ENCODE measurements at regions not wholly inside any gene's neighbourhood (a gene's known extent, or its start where the extent isn't known, plus 50 kb on each side); places are given as distances from the start of the nearest gene placed in this dataset.

DNA sequence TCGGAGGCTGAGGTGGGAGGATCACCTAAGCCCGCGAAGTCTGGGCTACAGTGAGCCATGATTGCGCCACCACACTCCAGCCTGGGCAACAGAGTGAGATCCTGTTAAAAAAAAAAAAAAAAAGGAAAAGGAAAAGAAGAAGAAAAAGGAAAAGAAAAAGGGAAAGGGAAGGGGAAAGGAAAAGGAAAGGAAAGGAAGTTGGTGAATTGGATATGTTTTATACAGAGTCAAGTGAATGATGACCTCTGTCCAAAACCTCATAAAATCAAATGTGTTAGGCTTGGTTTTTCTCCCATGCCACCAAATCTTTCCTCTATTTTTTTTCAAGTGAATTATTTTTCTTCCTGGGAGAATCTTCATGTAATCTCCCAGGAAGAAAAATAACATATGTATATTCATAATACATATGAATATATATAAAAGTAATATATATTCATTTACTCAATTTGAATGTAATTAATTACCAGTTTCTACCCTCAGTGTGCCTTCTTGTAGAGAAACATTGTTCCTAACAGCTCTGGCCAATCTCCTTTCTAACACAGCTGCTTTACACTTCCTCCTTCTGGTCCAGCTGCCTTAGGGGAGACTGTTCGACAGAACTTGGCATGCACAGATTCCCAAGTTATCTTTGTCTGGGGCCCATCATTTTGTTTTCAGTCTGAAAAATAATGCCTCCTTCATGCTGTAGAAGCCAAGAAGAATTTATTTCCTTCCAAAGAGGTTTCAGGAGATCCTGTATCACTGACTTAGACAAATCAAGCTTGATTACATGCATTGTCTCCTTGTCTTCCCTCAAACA, 111.9 kb downstream of the CCDC34 start:
- no peak overlapping the region for H3K23ac ChIP-seq (ENCODE audit: low read length)
- peaks cover 2% of the 10 kb centered on the region for H3K79me2 ChIP-seq (ENCODE audit: control insufficient read depth, insufficient read depth, low read length, poor library complexity)
- H3K27ac ChIP-seq (ENCODE audit: low read depth, low read length): no peak overlapping the region
- H2BK120ac ChIP-seq (ENCODE audit: insufficient read depth, low read length, poor library complexity): peak overlapping the region; percentile 53
- no peak overlapping the region for H4K8ac ChIP-seq (ENCODE audit: low read depth, low read length)
- H4K91ac ChIP-seq (ENCODE audit: low read depth, low read length): peak overlapping the region; percentile 35
- H3K14ac ChIP-seq (ENCODE audit: low read length): no peak overlapping the region
- no peak overlapping the region for H4K12ac ChIP-seq (ENCODE audit: low read depth, low read length)
- peak overlapping the region; percentile 79 for H2BK12ac ChIP-seq (ENCODE audit: low read length)
- peaks cover 21% of the 10 kb centered on the region for H3K79me1 ChIP-seq (ENCODE audit: low read length)
- H3K27me3 ChIP-seq (ENCODE audit: insufficient read depth, low read length): no peaks in the 10 kb centered on the region
- H3K4ac ChIP-seq (ENCODE audit: low read depth, low read length): no peak overlapping the region
- H3K4me1 ChIP-seq (ENCODE audit: control insufficient read depth in 1 of 2, insufficient read depth in 2 of 2, low read length in 2 of 2): peaks cover 6 to 19% of the 10 kb centered on the region in 2 experiments
- no peak overlapping the region for H2BK5ac ChIP-seq (ENCODE audit: low read depth, low read length, poor library complexity)
- no peak overlapping the region for H3K4me3 ChIP-seq (ENCODE audit: low read depth, low read length)
- H3K36me3 ChIP-seq (ENCODE audit: control insufficient read depth in 1 of 2, insufficient read depth in 2 of 2, low read length in 2 of 2): no peaks in the 10 kb centered on the region
- no peak overlapping the region for H2AFZ ChIP-seq (ENCODE audit: insufficient read depth, low read length, poor library complexity)
- no peak overlapping the region for H3K18ac ChIP-seq (ENCODE audit: low read length)
- no peak overlapping the region for H3K4me2 ChIP-seq (ENCODE audit: low read length)
- H3K9me3 ChIP-seq (ENCODE audit: insufficient read depth, low read depth, low read length): no peaks in the 10 kb centered on the region
- H3K9ac ChIP-seq (ENCODE audit: low read length): no peak overlapping the region
- no CpG with 5 or more reads among the region's 5 CpGs for WGBS (ENCODE audit: extremely low coverage, insufficient coverage, insufficient read length)
- no peak overlapping the region for H2AK5ac ChIP-seq (ENCODE audit: low read length)
- no peak for DNase-seq

DNA sequence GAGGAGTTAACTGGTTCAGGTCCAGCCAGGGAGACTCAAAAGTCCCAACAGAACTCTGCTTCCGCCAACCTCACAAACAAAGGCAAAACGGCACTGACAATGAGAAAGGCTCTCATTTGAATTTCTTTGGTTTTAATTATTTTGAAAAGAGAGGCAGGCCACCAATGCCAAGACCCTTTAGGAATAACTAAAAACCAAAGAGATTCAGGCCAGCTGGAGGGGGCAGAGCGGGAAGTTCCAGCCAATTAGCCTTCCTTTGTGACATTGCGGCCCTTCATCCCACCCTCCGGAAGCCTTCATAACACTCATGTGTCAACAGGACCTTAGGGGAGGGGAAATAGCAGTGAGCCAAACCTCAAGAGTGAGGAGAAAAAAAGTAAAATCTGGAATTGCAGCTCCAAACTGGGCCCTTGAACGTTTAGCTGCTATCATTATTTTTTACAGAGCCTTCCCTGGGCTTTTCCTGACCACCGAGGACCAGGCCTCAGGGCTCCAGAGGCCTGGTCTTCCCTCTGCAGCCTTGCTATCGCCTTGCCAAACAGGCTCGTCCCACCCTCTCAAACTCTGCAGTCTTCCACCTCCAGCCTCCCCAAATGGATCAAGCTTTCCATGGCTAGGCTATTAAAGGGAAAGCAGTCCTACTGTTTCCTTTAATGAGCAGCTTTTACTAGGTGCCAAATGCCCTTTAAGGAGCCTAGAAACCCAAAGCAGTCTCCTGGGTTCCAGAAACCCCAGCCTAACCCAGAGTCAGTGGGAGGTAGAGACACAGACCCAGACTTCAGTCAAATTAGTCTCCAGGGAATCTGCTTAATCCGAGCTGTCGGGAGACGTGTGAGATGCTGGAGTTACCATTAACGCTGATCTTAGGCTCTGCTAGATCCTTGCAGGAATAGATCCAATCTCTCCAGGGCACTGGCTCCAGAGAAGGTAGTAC, 114.2 kb downstream of the CCDC34 start:
- Histone ChIP-seq H3K14ac (ENCODE audit: low read length) (no peak overlapping the region), H4K12ac (ENCODE audit: low read depth, low read length) (no peak overlapping the region), H3K4me2 (ENCODE audit: low read length) (no peak overlapping the region), H3K9me3 (ENCODE audit: insufficient read depth, low read depth, low read length) (no peaks in the 10 kb centered on the region), H2BK5ac (ENCODE audit: low read depth, low read length, poor library complexity) (no peak overlapping the region), H3K27me3 (ENCODE audit: insufficient read depth, low read length) (no peaks in the 10 kb centered on the region), H4K91ac (ENCODE audit: low read depth, low read length) (no peak overlapping the region), H3K27ac (ENCODE audit: low read depth, low read length) (no peak overlapping the region), H3K18ac (ENCODE audit: low read length) (no peak overlapping the region), H3K23ac (ENCODE audit: low read length) (no peak overlapping the region), H3K79me2 (ENCODE audit: control insufficient read depth, insufficient read depth, low read length, poor library complexity) (peaks cover 2% of the 10 kb centered on the region), H3K4me1 (ENCODE audit: control insufficient read depth in 1 of 2, insufficient read depth in 2 of 2, low read length in 2 of 2) (peaks cover 3 to 14% of the 10 kb centered on the region in 2 experiments), H2AK5ac (ENCODE audit: low read length) (no peak overlapping the region), H2BK12ac (ENCODE audit: low read length) (no peak overlapping the region), H2AFZ (ENCODE audit: insufficient read depth, low read length, poor library complexity) (no peak overlapping the region), H4K8ac (ENCODE audit: low read depth, low read length) (no peak overlapping the region), H2BK120ac (ENCODE audit: insufficient read depth, low read length, poor library complexity) (no peak overlapping the region), H3K36me3 (ENCODE audit: control insufficient read depth in 1 of 2, insufficient read depth in 2 of 2, low read length in 2 of 2) (no peaks in the 10 kb centered on the region), H3K9ac (ENCODE audit: low read length) (no peak overlapping the region), H3K4me3 (ENCODE audit: low read depth, low read length) (no peak overlapping the region), H3K4ac (ENCODE audit: low read depth, low read length) (no peak overlapping the region), H3K79me1 (ENCODE audit: low read length) (peaks cover 13% of the 10 kb centered on the region)
- DNase-seq: no peak
- no CpG with 5 or more reads among the region's 13 CpGs for WGBS (ENCODE audit: extremely low coverage, insufficient coverage, insufficient read length)

DNA sequence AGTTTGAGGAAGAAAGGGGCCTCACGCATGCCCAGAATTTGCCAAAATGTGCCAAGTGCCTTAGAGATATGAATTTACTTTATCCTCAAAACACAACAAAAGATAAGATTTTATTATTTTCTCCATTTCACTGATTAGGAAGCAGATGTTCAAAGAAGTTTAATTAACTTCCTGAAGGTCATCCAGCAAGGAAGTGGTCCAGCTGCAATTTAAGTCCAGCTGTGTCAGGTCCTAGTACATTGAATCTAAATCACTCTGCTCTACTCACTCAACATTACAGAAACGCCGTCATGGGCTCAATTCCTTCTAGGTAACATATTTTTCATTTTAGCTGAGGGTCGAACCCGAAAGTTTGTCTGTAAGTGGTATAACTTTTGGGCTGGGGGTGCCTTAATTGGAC, 115.4 kb downstream of the CCDC34 start:
- no peaks in the 10 kb centered on the region for H3K9me3 ChIP-seq (ENCODE audit: insufficient read depth, low read depth, low read length)
- no peak overlapping the region for H2BK120ac ChIP-seq (ENCODE audit: insufficient read depth, low read length, poor library complexity)
- H3K4me3 ChIP-seq (ENCODE audit: low read depth, low read length): no peak overlapping the region
- no peaks in the 10 kb centered on the region for H3K36me3 ChIP-seq (ENCODE audit: control insufficient read depth in 1 of 2, insufficient read depth in 2 of 2, low read length in 2 of 2)
- H3K27ac ChIP-seq (ENCODE audit: low read depth, low read length): no peak overlapping the region
- H4K91ac ChIP-seq (ENCODE audit: low read depth, low read length): no peak overlapping the region
- H2BK12ac ChIP-seq (ENCODE audit: low read length): no peak overlapping the region
- no peak overlapping the region for H2AK5ac ChIP-seq (ENCODE audit: low read length)
- no peaks in the 10 kb centered on the region for H3K27me3 ChIP-seq (ENCODE audit: insufficient read depth, low read length)
- no peak overlapping the region for H2AFZ ChIP-seq (ENCODE audit: insufficient read depth, low read length, poor library complexity)
- DNase-seq: no peak
- no CpG with 5 or more reads among the region's 5 CpGs for WGBS (ENCODE audit: extremely low coverage, insufficient coverage, insufficient read length)
- no peak overlapping the region for H2BK5ac ChIP-seq (ENCODE audit: low read depth, low read length, poor library complexity)
- no peak overlapping the region for H3K9ac ChIP-seq (ENCODE audit: low read length)
- no peak overlapping the region for H4K8ac ChIP-seq (ENCODE audit: low read depth, low read length)
- no peak overlapping the region for H4K12ac ChIP-seq (ENCODE audit: low read depth, low read length)
- H3K23ac ChIP-seq (ENCODE audit: low read length): no peak overlapping the region
- H3K79me2 ChIP-seq (ENCODE audit: control insufficient read depth, insufficient read depth, low read length, poor library complexity): no peaks in the 10 kb centered on the region
- no peak overlapping the region for H3K4ac ChIP-seq (ENCODE audit: low read depth, low read length)
- H3K79me1 ChIP-seq (ENCODE audit: low read length): peaks cover 1% of the 10 kb centered on the region
- H3K4me1 ChIP-seq (ENCODE audit: control insufficient read depth in 1 of 2, insufficient read depth in 2 of 2, low read length in 2 of 2): peaks cover 0 to 7% of the 10 kb centered on the region in 2 experiments
- H3K14ac ChIP-seq (ENCODE audit: low read length): no peak overlapping the region
- no peak overlapping the region for H3K18ac ChIP-seq (ENCODE audit: low read length)
- no peak overlapping the region for H3K4me2 ChIP-seq (ENCODE audit: low read length)

- H2AK5ac ChIP-seq (ENCODE audit: low read length): no peak overlapping the region
- H3K18ac ChIP-seq (ENCODE audit: low read length): no peak overlapping the region
- H3K14ac ChIP-seq (ENCODE audit: low read length): no peak overlapping the region
- H3K4me1 ChIP-seq (ENCODE audit: control insufficient read depth in 1 of 2, insufficient read depth in 2 of 2, low read length in 2 of 2): peaks cover 0 to 7% of the 10 kb centered on the region in 2 experiments
- no peak overlapping the region for H4K12ac ChIP-seq (ENCODE audit: low read depth, low read length)
- H3K9ac ChIP-seq (ENCODE audit: low read length): no peak overlapping the region
- H3K4me2 ChIP-seq (ENCODE audit: low read length): no peak overlapping the region
- no peak overlapping the region for H2BK5ac ChIP-seq (ENCODE audit: low read depth, low read length, poor library complexity)
- no peak overlapping the region for H3K4ac ChIP-seq (ENCODE audit: low read depth, low read length)
- no peak overlapping the region for H3K23ac ChIP-seq (ENCODE audit: low read length)
- no peak overlapping the region for H3K27ac ChIP-seq (ENCODE audit: low read depth, low read length)
- no peaks in the 10 kb centered on the region for H3K79me2 ChIP-seq (ENCODE audit: control insufficient read depth, insufficient read depth, low read length, poor library complexity)
- WGBS (ENCODE audit: extremely low coverage, insufficient coverage, insufficient read length): no CpG with 5 or more reads among the region's 3 CpGs
- no peak overlapping the region for H4K8ac ChIP-seq (ENCODE audit: low read depth, low read length)
- H2AFZ ChIP-seq (ENCODE audit: insufficient read depth, low read length, poor library complexity): no peak overlapping the region
- peaks cover 1% of the 10 kb centered on the region for H3K79me1 ChIP-seq (ENCODE audit: low read length)
- no peak overlapping the region for H4K91ac ChIP-seq (ENCODE audit: low read depth, low read length)
- no peak overlapping the region for H3K4me3 ChIP-seq (ENCODE audit: low read depth, low read length)
- H2BK120ac ChIP-seq (ENCODE audit: insufficient read depth, low read length, poor library complexity): no peak overlapping the region
- no peaks in the 10 kb centered on the region for H3K27me3 ChIP-seq (ENCODE audit: insufficient read depth, low read length)
- no peaks in the 10 kb centered on the region for H3K36me3 ChIP-seq (ENCODE audit: control insufficient read depth in 1 of 2, insufficient read depth in 2 of 2, low read length in 2 of 2)
- H3K9me3 ChIP-seq (ENCODE audit: insufficient read depth, low read depth, low read length): no peaks in the 10 kb centered on the region
- no peak overlapping the region for H2BK12ac ChIP-seq (ENCODE audit: low read length)
- no peak for DNase-seq
Measured at GRCh38 chr11:27246925-27247324, 116.1 kb downstream of the CCDC34 start.
